ENCODE measurements at regions not wholly inside any gene's neighbourhood (a gene's known extent, or its start where the extent isn't known, plus 50 kb on each side); places are given as distances from the start of the nearest gene placed in this dataset.

DNA sequence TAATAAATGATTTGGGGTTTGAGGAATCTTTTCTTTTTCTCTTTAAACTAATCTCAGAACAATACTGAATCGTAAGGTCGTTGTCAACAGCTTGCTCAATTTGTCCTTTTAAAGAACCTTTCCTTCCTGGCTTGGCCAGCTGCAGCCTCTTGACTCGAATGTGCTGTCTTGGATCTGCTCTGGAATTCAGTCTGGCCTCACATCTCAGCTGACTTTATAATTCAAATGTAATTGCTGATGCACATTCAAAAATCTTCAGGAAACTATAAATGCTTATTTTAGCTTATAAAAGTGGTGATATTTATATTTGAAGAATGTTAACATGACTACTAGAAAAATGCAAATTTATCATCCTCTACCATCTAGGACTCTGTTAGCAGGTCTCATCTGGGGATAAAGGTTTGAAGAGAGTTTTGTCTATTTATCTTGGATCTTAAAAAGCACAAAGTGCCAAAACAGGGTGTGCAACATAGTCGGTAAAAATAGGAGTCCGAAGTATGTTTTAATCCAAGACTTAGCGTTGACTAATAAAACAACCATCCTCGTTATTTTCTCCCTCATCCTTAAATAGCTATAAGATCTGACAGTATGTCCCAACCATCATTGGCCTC lies 1035.2 kb downstream of the MCTP2 start:
- TF ChIP-seq, protein P1, sequence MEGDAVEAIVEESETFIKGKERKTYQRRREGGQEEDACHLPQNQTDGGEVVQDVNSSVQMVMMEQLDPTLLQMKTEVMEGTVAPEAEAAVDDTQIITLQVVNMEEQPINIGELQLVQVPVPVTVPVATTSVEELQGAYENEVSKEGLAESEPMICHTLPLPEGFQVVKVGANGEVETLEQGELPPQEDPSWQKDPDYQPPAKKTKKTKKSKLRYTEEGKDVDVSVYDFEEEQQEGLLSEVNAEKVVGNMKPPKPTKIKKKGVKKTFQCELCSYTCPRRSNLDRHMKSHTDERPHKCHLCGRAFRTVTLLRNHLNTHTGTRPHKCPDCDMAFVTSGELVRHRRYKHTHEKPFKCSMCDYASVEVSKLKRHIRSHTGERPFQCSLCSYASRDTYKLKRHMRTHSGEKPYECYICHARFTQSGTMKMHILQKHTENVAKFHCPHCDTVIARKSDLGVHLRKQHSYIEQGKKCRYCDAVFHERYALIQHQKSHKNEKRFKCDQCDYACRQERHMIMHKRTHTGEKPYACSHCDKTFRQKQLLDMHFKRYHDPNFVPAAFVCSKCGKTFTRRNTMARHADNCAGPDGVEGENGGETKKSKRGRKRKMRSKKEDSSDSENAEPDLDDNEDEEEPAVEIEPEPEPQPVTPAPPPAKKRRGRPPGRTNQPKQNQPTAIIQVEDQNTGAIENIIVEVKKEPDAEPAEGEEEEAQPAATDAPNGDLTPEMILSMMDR (IDR thresholded peaks at IDR 0.05), result no peak
- no peak for TF ChIP-seq POLR2A (IDR thresholded peaks at IDR 0.05)
